LNCaP clone FGC (cell line): ENCODE measurements at regions not wholly inside any gene's neighbourhood (a gene's known extent, or its start where the extent isn't known, plus 50 kb on each side); places are given as distances from the start of the nearest gene placed in this dataset.

Experiments used
- DNase-seq: peaks from one replicate; pipeline ENCODE4 v3.0.0-alpha.2; 2011; ENCODE audit warnings: low read depth
- H3K4me3 ChIP-seq: 2 replicates; pipeline ENCODE4 v1.5.1; 2011; ENCODE audit warnings: mild to moderate bottlenecking, low read depth, low read length, control low read depth
- TF ChIP-seq, protein P1 (sequence below): IDR thresholded peaks from 2 replicates; pipeline ENCODE4 v1.5.1; 2012; ENCODE audit warnings: mild to moderate bottlenecking; ENCODE audit not compliant: control insufficient read depth, insufficient read depth; ENCODE audit errors: extremely low read depth

- TF ChIP-seq, protein P1, sequence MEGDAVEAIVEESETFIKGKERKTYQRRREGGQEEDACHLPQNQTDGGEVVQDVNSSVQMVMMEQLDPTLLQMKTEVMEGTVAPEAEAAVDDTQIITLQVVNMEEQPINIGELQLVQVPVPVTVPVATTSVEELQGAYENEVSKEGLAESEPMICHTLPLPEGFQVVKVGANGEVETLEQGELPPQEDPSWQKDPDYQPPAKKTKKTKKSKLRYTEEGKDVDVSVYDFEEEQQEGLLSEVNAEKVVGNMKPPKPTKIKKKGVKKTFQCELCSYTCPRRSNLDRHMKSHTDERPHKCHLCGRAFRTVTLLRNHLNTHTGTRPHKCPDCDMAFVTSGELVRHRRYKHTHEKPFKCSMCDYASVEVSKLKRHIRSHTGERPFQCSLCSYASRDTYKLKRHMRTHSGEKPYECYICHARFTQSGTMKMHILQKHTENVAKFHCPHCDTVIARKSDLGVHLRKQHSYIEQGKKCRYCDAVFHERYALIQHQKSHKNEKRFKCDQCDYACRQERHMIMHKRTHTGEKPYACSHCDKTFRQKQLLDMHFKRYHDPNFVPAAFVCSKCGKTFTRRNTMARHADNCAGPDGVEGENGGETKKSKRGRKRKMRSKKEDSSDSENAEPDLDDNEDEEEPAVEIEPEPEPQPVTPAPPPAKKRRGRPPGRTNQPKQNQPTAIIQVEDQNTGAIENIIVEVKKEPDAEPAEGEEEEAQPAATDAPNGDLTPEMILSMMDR, result peak; percentile 23
- no peak for DNase-seq
- H3K4me3 ChIP-seq, result no peak overlapping the region
Measured at GRCh38 chr2:107627164-107627563, 199.5 kb upstream of the RGPD4 start.

GRCh38 chr2:107627926-107628325, 198.8 kb upstream of the RGPD4 start:
- no peak overlapping the region for H3K4me3 ChIP-seq
- TF ChIP-seq, protein P1, result no peak
- DNase-seq, result no peak

- no peak for DNase-seq
- H3K4me3 ChIP-seq, result no peak overlapping the region
- TF ChIP-seq, protein P1, result no peak
Measured at GRCh38 chr2:107633580-107634147, 193.0 kb upstream of the RGPD4 start.

DNA sequence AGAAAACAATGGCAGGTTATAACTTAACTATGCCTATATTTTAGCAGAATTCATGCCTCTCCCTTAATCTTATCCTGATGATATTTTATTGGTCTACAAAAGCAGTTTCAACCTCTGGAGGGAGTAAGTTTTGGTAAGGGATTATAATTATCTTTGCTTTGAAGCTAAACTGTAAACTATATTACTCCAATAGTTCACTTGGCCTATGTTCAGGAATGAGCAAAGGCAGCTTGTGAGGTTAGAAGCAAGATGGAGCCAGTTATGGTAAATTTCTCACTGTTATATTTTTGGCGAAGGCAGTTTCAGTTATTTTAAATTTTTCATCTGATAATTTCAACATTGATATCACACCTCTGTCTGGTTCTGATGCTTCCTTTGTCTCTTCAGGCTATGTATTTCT, 192.5 kb upstream of the RGPD4 start:
- TF ChIP-seq, protein P1, result no peak
- DNase-seq, result no peak
- H3K4me3 ChIP-seq, result no peak overlapping the region

DNA sequence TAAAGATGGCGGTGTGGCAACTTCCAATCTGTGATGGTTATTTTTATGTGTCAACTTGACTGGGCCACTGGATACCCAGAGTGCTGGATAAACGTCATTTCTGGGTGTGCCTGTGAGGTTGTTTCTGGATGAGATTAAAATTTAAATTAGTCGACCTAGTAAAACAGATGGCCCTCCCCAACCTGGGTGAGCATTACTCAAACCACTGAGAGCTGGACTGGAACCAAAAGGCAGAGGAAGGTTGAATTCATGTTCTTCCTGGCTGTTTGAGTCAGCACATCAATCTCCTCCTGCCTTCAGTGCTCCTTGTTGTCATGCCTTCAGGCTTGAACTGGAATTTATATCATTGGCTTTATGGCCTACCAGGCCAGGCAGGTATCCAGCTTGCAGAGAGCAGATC, 190.8 kb upstream of the RGPD4 start:
- DNase-seq, result no peak
- TF ChIP-seq, protein P1, result no peak
- no peak overlapping the region for H3K4me3 ChIP-seq

DNA sequence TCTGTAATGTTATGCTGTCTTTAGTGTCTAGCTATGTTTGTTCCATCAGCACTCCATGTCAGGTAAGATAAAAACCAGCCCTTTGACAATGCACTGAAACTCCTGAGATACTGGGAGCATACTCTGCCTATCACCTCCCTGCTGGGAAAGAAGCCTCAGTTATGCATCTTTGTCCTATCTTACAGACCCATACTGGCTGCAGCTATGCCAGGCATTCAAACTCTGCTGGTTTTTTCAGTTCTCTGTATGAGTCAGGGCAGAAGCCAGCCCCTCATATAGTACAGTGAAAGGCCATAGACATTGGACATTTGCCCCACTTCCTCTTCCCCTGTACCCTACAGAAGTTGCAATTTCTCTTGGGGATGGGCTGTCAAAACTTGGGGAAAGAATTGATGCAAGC, 181.1 kb upstream of the RGPD4 start:
- H3K4me3 ChIP-seq, result no peak overlapping the region
- TF ChIP-seq, protein P1, result no peak
- DNase-seq, result no peak

DNA sequence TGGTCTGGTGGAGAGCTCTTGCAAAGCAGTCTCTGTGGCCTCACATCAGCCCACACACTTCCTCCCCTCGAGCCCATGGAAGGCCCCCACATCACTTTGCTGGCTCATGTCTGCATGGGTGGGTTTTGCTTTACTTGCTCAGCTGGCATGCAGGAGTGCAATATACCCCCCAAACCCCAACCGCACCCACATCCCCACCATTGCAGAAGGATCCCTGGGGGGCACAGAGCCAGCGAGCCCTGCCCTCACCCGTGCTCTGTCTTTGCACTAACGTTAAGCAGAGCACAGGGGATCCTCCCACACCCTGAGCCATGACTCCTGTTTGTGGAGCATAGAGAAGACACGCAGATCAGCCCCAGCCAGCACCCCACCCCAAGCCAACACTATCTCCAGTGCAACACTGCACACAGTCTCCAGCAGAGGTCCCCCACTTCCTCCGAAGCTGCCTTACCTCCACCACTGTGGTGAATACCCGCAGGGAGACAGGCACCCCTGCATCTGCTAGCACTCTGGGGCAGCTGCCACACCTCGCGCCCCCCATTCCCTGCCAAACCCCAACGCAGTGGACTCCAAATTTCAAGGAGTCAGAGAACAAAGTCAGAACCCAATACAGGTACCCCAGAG, 177.8 kb upstream of the RGPD4 start:
- DNase-seq, result no peak
- no peak overlapping the region for H3K4me3 ChIP-seq
- TF ChIP-seq, protein P1, result peak; percentile 60
